Caco-2 (cell line): ENCODE measurements at regions not wholly inside any gene's neighbourhood (a gene's known extent, or its start where the extent isn't known, plus 50 kb on each side); places are given as distances from the start of the nearest gene placed in this dataset.

Experiments
- BruUV-seq: library from RNA; stranded (reverse); fragments of 400-500 nt; replicated peaks from 2 replicates; lab custom pipeline; 2021; lab: Mats Ljungman, UMichigan
- CTCF ChIA-PET: fragments of 300-600 bp; sonication (Branson Sonifier 250); formaldehyde crosslinking; loops from one replicate; lab custom pipeline; 2022; ENCODE audit warnings: antibody characterized with exemption; lab: Charles Lee
- POLR2A ChIA-PET: fragments of 300-600 bp; sonication (Branson Sonifier 250); formaldehyde crosslinking; loops from one replicate; lab custom pipeline; 2022; ENCODE audit warnings: antibody characterized with exemption; lab: Charles Lee
- DNase-seq, 2 experiments: peaks; one replicate each; pipeline versions ENCODE4 v3.0.0 to v3.0.0-alpha.2; 2020 to 2022
- H3K27me3 ChIP-seq: replicated peaks from 2 replicates; pipeline ENCODE4 v1.6.0; 2011; ENCODE audit warnings: low read length; ENCODE audit not compliant: control insufficient read depth, insufficient read depth
- H3K36me3 ChIP-seq: 2 replicates; pipeline ENCODE4 v1.5.1; 2011; ENCODE audit warnings: low read length; ENCODE audit not compliant: control insufficient read depth, insufficient read depth
- H3K4me1 ChIP-seq: fragments of 250-450 bp; sonication (Bioruptor Pico); 2 replicates; pipeline ENCODE4 v1.5.1; 2020; ENCODE audit warnings: mild to moderate bottlenecking
- H3K4me3 ChIP-seq: 2 replicates; pipeline ENCODE4 v1.5.1; 2011; ENCODE audit warnings: low read depth, mild to moderate bottlenecking, control low read depth, low read length
- H3K9me3 ChIP-seq: fragments of 250-450 bp; sonication (Bioruptor Pico); 2 replicates; pipeline ENCODE4 v1.5.1; 2020; ENCODE audit warnings: mild to moderate bottlenecking, moderate library complexity
- H3K27ac Mint-ChIP-seq: one replicate; pipeline ENCODE4 v1.8.0; 2022; ENCODE audit warnings: mixed read lengths; ENCODE audit not compliant: unreplicated experiment
- H3K27me3 Mint-ChIP-seq: one replicate; pipeline ENCODE4 v1.8.0; 2022; ENCODE audit warnings: mixed read lengths; ENCODE audit not compliant: insufficient read depth, unreplicated experiment
- H3K36me3 Mint-ChIP-seq: one replicate; pipeline ENCODE4 v1.8.0; 2022; ENCODE audit warnings: mild to moderate bottlenecking, mixed read lengths; ENCODE audit not compliant: insufficient read depth, unreplicated experiment
- H3K4me1 Mint-ChIP-seq: one replicate; pipeline ENCODE4 v1.8.0; 2022; ENCODE audit warnings: low read depth, mixed read lengths; ENCODE audit not compliant: unreplicated experiment
- H3K4me3 Mint-ChIP-seq: one replicate; pipeline ENCODE4 v1.8.0; 2022; ENCODE audit warnings: mild to moderate bottlenecking, moderate library complexity, mixed read lengths; ENCODE audit not compliant: unreplicated experiment
- H3K9me3 Mint-ChIP-seq: one replicate; pipeline ENCODE4 v1.8.0; 2022; ENCODE audit warnings: mixed read lengths; ENCODE audit not compliant: unreplicated experiment
- CTCF ChIP-seq, 2 experiments: fragments of 200-600 bp in 1 of 2; IDR thresholded peaks; 1 replicate in 1 of 2; 2 replicates in 1 of 2; pipeline versions ENCODE4 v1.5.1 to v1.8.0; 2011 to 2022; ENCODE audit warnings: antibody characterized with exemption in 1 of 2, control low read depth in 1 of 2, inconsistent platforms in 1 of 2, low read depth in 1 of 2, low read length in 1 of 2, mild to moderate bottlenecking in 1 of 2, moderate library complexity in 1 of 2; ENCODE audit not compliant: insufficient read depth in 1 of 2, severe bottlenecking in 1 of 2, unreplicated experiment in 1 of 2
- intact Hi-C: fragments of 100-400 bp; cut with micrococcal nuclease; formaldehyde crosslinking; loops from one replicate; pipeline ENCODE4 v1.10.0; 2022; ENCODE audit not compliant: unreplicated experiment

GRCh38 chr13:31594056-31594455 is 145.3 kb upstream of the RXFP2 start:
- H3K27me3 ChIP-seq: no peaks in the 10 kb centered on the region
- DNase-seq: no peak
- Mint-ChIP-seq H3K27me3 (no peaks in the 10 kb centered on the region), H3K27ac (no peak overlapping the region), H3K9me3 (peaks cover 16% of the 10 kb centered on the region), H3K36me3 (no peaks in the 10 kb centered on the region), H3K4me1 (peaks cover 7% of the 10 kb centered on the region), H3K4me3 (no peak overlapping the region)
- no peaks in the 10 kb centered on the region for H3K36me3 ChIP-seq
- CTCF ChIA-PET: no interaction called here
- no peak overlapping the region for H3K4me3 ChIP-seq
- no peak for TF ChIP-seq CTCF (IDR thresholded peaks at IDR 0.05; ENCODE audit: insufficient read depth in 1 of 2, low read depth in 1 of 2, low read length in 1 of 2, severe bottlenecking in 1 of 2, unreplicated experiment in 1 of 2)
- BruUV-seq: no TSS peak
- H3K9me3 ChIP-seq: peaks cover 4% of the 10 kb centered on the region; the same call in 1 of the 2 replicates
- intact Hi-C loops: no loop called here
- POLR2A ChIA-PET: no interaction called here
- H3K4me1 ChIP-seq: peaks cover 26% of the 10 kb centered on the region

- ChIA-PET CTCF (interaction anchor here (1.1 kb wide), 1 partner anchor 58 kb away, joined by 3 read pairs; no protein-coding TSS in a partner anchor), POLR2A (no interaction called here)
- no peak overlapping the region for H3K4me3 ChIP-seq
- peaks cover 16% of the 10 kb centered on the region for H3K9me3 Mint-ChIP-seq
- H3K9me3 ChIP-seq: peaks cover 4% of the 10 kb centered on the region; the same call in 1 of the 2 replicates
- H3K36me3 ChIP-seq: no peaks in the 10 kb centered on the region
- no TSS peak for BruUV-seq
- no peak for TF ChIP-seq CTCF (IDR thresholded peaks at IDR 0.05; ENCODE audit: insufficient read depth in 1 of 2, low read depth in 1 of 2, low read length in 1 of 2, severe bottlenecking in 1 of 2, unreplicated experiment in 1 of 2)
- peaks cover 11% of the 10 kb centered on the region for H3K4me1 ChIP-seq
- H3K4me1 Mint-ChIP-seq: peaks cover 7% of the 10 kb centered on the region
- DNase-seq: no peak
- no peaks in the 10 kb centered on the region for H3K27me3 ChIP-seq
- no peaks in the 10 kb centered on the region for H3K36me3 Mint-ChIP-seq
- intact Hi-C loops: no loop called here
- no peaks in the 10 kb centered on the region for H3K27me3 Mint-ChIP-seq
- H3K27ac Mint-ChIP-seq: no peak overlapping the region
- no peak overlapping the region for H3K4me3 Mint-ChIP-seq
These were observed 143.8 kb upstream of the RXFP2 start for GRCh38 chr13:31595563-31595962.

- Mint-ChIP-seq H3K4me3 (no peak overlapping the region), H3K27me3 (no peaks in the 10 kb centered on the region), H3K9me3 (peaks cover 1% of the 10 kb centered on the region), H3K27ac (no peak overlapping the region), H3K4me1 (no peaks in the 10 kb centered on the region), H3K36me3 (no peaks in the 10 kb centered on the region)
- Histone ChIP-seq H3K36me3 (no peaks in the 10 kb centered on the region), H3K4me3 (no peak overlapping the region), H3K27me3 (no peaks in the 10 kb centered on the region), H3K9me3 (peaks cover 4% of the 10 kb centered on the region; the same call in 1 of the 2 replicates), H3K4me1 (no peaks in the 10 kb centered on the region)
- DNase-seq: no peak
- BruUV-seq: no TSS peak
- CTCF ChIA-PET: no interaction called here
- intact Hi-C loops: no loop called here
- no peak for TF ChIP-seq CTCF (IDR thresholded peaks at IDR 0.05; ENCODE audit: insufficient read depth in 1 of 2, low read depth in 1 of 2, low read length in 1 of 2, severe bottlenecking in 1 of 2, unreplicated experiment in 1 of 2)
- POLR2A ChIA-PET: no interaction called here
These were observed 140.3 kb upstream of the RXFP2 start for GRCh38 chr13:31598990-31599389.
